ENCODE measurements at regions not wholly inside any gene's neighbourhood (a gene's known extent, or its start where the extent isn't known, plus 50 kb on each side); places are given as distances from the start of the nearest gene placed in this dataset.

GRCh38 chr10:10776363-10776762 lies 241.3 kb upstream of the CELF2 start:
- TF ChIP-seq, protein P1, sequence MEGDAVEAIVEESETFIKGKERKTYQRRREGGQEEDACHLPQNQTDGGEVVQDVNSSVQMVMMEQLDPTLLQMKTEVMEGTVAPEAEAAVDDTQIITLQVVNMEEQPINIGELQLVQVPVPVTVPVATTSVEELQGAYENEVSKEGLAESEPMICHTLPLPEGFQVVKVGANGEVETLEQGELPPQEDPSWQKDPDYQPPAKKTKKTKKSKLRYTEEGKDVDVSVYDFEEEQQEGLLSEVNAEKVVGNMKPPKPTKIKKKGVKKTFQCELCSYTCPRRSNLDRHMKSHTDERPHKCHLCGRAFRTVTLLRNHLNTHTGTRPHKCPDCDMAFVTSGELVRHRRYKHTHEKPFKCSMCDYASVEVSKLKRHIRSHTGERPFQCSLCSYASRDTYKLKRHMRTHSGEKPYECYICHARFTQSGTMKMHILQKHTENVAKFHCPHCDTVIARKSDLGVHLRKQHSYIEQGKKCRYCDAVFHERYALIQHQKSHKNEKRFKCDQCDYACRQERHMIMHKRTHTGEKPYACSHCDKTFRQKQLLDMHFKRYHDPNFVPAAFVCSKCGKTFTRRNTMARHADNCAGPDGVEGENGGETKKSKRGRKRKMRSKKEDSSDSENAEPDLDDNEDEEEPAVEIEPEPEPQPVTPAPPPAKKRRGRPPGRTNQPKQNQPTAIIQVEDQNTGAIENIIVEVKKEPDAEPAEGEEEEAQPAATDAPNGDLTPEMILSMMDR (optimal IDR thresholded peaks at IDR 0.05 in 1 of 3, IDR thresholded peaks at IDR 0.05 in 1 of 3, conservative IDR thresholded peaks at IDR 0.05 in 1 of 3; ENCODE audit: extremely low read depth in 1 of 3, insufficient read depth in 2 of 3, low read length in 3 of 3) = no peak
- no peak for TF ChIP-seq EZH2 (IDR thresholded peaks at IDR 0.05; ENCODE audit: low read length)
